GM12878 (cell line): ENCODE measurements at regions not wholly inside any gene's neighbourhood (a gene's known extent, or its start where the extent isn't known, plus 50 kb on each side); places are given as distances from the start of the nearest gene placed in this dataset.

ENCODE experiments used
- ATAC-seq: fragments of 200-7000 bp; cut with Tn5 transposase; 3 replicates; pipeline ENCODE4 v1.9.1; 2020; ENCODE audit warnings: mild to moderate bottlenecking, moderate library complexity
- BruUV-seq: library from RNA; stranded (reverse); fragments of 400-500 nt; replicated peaks from 2 replicates; lab custom pipeline; 2021; lab: Mats Ljungman, UMichigan
- CTCF ChIA-PET: fragments of 300-600 bp; sonication (Branson Sonifier 250); formaldehyde crosslinking; extraction: SDS; loops from one replicate; lab custom pipeline; 2021; ENCODE audit warnings: inconsistent platforms; lab: Yijun Ruan, JAX
- POLR2A ChIA-PET: fragments of 350-600 bp; formaldehyde crosslinking; extraction: SDS; loops from one replicate; lab custom pipeline; 2021; ENCODE audit warnings: inconsistent platforms; lab: Charles Lee
- RAD21 ChIA-PET: fragments of 300-600 bp; sonication (Branson Sonifier 250); formaldehyde crosslinking; loops from one replicate; lab custom pipeline; 2023; ENCODE audit warnings: antibody characterized with exemption; ENCODE audit not compliant: unreplicated experiment; lab: Charles Lee
- SMC1A ChIA-PET: fragments of 300-600 bp; sonication (Branson Sonifier 250); formaldehyde crosslinking; loops from one replicate; lab custom pipeline; 2023; ENCODE audit not compliant: unreplicated experiment, uncharacterized antibody; lab: Charles Lee
- DNase-seq: peaks from one replicate; pipeline ENCODE4 v3.0.0-alpha.2; 2011; ENCODE audit warnings: low read depth, low spot score
- FAIRE-seq: peaks from 3 replicates; lab custom pipeline; 2011; peaks lifted over from hg19 to GRCh38; lab: Jason Lieb, UNC
- H2AFZ ChIP-seq: 2 replicates; pipeline ENCODE4 v1.6.0; 2011; ENCODE audit warnings: low read depth, low read length, control low read depth; ENCODE audit not compliant: control insufficient read depth
- H3K27ac ChIP-seq: 2 replicates; pipeline ENCODE4 v1.5.1; 2011; ENCODE audit warnings: control low read depth; ENCODE audit not compliant: control insufficient read depth, insufficient read depth
- H3K27me3 ChIP-seq, 2 experiments: replicated peaks in 1 of 2; 2 replicates each; pipeline versions ENCODE4 v1.6.0 to v1.6.1; 2011; ENCODE audit warnings: low read length in 1 of 2; ENCODE audit not compliant: control insufficient read depth in 2 of 2, insufficient read depth in 2 of 2
- H3K36me3 ChIP-seq, 2 experiments: 2 replicates each; pipeline ENCODE4 v1.5.1; 2011; ENCODE audit warnings: low read length in 1 of 2; ENCODE audit not compliant: control insufficient read depth in 2 of 2, insufficient read depth in 2 of 2
- H3K4me1 ChIP-seq: 2 replicates; pipeline ENCODE4 v1.6.1; 2011; ENCODE audit warnings: mild to moderate bottlenecking, low read length, moderate library complexity, mixed read lengths; ENCODE audit not compliant: control insufficient read depth, insufficient read depth
- H3K4me2 ChIP-seq: 2 replicates; pipeline ENCODE4 v1.6.0; 2011; ENCODE audit warnings: control low read depth; ENCODE audit not compliant: control insufficient read depth, insufficient read depth
- H3K4me3 ChIP-seq: fragments of 200-600 bp; sonication (generic); 2 replicates; pipeline ENCODE4 v1.5.1; 2016
- H3K79me2 ChIP-seq: 2 replicates; pipeline ENCODE4 v1.6.0; 2011; ENCODE audit warnings: low read length; ENCODE audit not compliant: control insufficient read depth, insufficient read depth
- H3K9ac ChIP-seq: 2 replicates; pipeline ENCODE4 v1.8.0; 2011; ENCODE audit warnings: low read length, control low read depth, mixed read lengths; ENCODE audit not compliant: control insufficient read depth, insufficient read depth
- H3K9me3 ChIP-seq: replicated peaks from 3 replicates; pipeline ENCODE4 v1.5.1; 2011; ENCODE audit warnings: mild to moderate bottlenecking, low read length; ENCODE audit not compliant: control insufficient read depth, insufficient read depth
- H4K20me1 ChIP-seq: 2 replicates; pipeline ENCODE4 v1.6.0; 2011; ENCODE audit not compliant: control insufficient read depth, insufficient read depth
- CEBPZ ChIP-seq: fragments of 150-350 bp; IDR thresholded peaks from 2 replicates; pipeline ENCODE4 v1.6.1; 2016; ENCODE audit warnings: low read depth, low read length
- ESRRA ChIP-seq: IDR thresholded peaks from 2 replicates; pipeline ENCODE4 v1.6.1; 2012; ENCODE audit warnings: mild to moderate bottlenecking, low read length, improper control_type of control experiment
- FOXK2 ChIP-seq: fragments of 450-650 bp; IDR thresholded peaks from 2 replicates; pipeline ENCODE4 v1.6.1; 2017; ENCODE audit warnings: mild to moderate bottlenecking, moderate library complexity
- HSF1 ChIP-seq: fragments of 150-350 bp; IDR thresholded peaks from 2 replicates; pipeline ENCODE4 v1.6.1; 2014; ENCODE audit warnings: mild to moderate bottlenecking, low read depth, low read length
- LARP7 ChIP-seq: fragments of 450-650 bp; IDR thresholded peaks from 2 replicates; pipeline ENCODE4 v1.6.1; 2017; ENCODE audit warnings: mild to moderate bottlenecking
- MTA2 ChIP-seq: fragments of 450-650 bp; IDR thresholded peaks from 2 replicates; pipeline ENCODE4 v1.6.1; 2016; ENCODE audit warnings: low read depth, mild to moderate bottlenecking, moderate library complexity
- NRF1 ChIP-seq: conservative IDR thresholded peaks from 2 replicates; pipeline ENCODE4 v1.6.1; 2011; ENCODE audit warnings: mild to moderate bottlenecking, low read depth, low read length, improper control_type of control experiment
- RELA ChIP-seq: fragments of 450-650 bp; IDR thresholded peaks from 2 replicates; pipeline ENCODE4 v1.8.0; 2014; ENCODE audit warnings: borderline replicate concordance; ENCODE audit not compliant: partially characterized antibody
- REST ChIP-seq: IDR thresholded peaks from 2 replicates; pipeline ENCODE4 v1.6.1; 2012; ENCODE audit warnings: mild to moderate bottlenecking, low read depth, low read length
- RUNX3 ChIP-seq: IDR thresholded peaks from 2 replicates; pipeline ENCODE4 v1.6.1; 2012; ENCODE audit warnings: low read length, inconsistent platforms
- ZNF592 ChIP-seq: fragments of 450-650 bp; IDR thresholded peaks from 2 replicates; pipeline ENCODE4 v1.6.1; 2017; ENCODE audit warnings: mild to moderate bottlenecking, moderate library complexity
- WGBS: methylation state at CpG from one replicate; pipeline ENCODE4 v1.1.6; 2016; ENCODE audit warnings: low lambda C conversion rate; ENCODE audit not compliant: insufficient replicate concordance, insufficient coverage; ENCODE audit errors: missing lambda C conversion rate; 5-methylcytosine and 5-hydroxymethylcytosine counted together
- in situ Hi-C: fragments of 300-500 bp; cut with MboI; formaldehyde crosslinking; loops from 9 replicates; pipeline ENCODE4 v1.14.3; 2018; ENCODE audit warnings: mixed read lengths
- intact Hi-C: fragments of 100-400 bp; cut with micrococcal nuclease; formaldehyde crosslinking; loops from one replicate; pipeline ENCODE4 v1.14.2; 2022; ENCODE audit not compliant: unreplicated experiment

GRCh38 chr12:107344035-107344808 lies 250.9 kb upstream of the CRY1 start:
- ATAC-seq (no peak), FAIRE-seq (no peak), DNase-seq (no peak)
- Histone ChIP-seq H3K4me2 (no peak overlapping the region), H4K20me1 (no peaks in the 10 kb centered on the region), H3K36me3 (no peaks in the 10 kb centered on the region), H3K4me3 (no peak overlapping the region), H3K4me1 (no peaks in the 10 kb centered on the region), H3K9me3 (no peaks in the 10 kb centered on the region), H3K9ac (no peak overlapping the region), H3K27me3 (no peaks in the 10 kb centered on the region; a peak in 1 of 4 replicates), H3K27ac (no peak overlapping the region), H3K79me2 (no peaks in the 10 kb centered on the region), H2AFZ (no peak overlapping the region)
- RAD21 ChIA-PET: no interaction called here
- POLR2A ChIA-PET: no interaction called here
- CTCF ChIA-PET: interaction anchor here (1.0 kb wide), 1 partner anchor 10 kb away, joined by 5 read pairs; no protein-coding TSS in a partner anchor
- 22% methylated on average over 3 of the region's 3 CpGs for whole genome bisulfite sequencing
- SMC1A ChIA-PET: no interaction called here
- in situ Hi-C loops: no loop called here
- intact Hi-C loops: no loop called here
- BruUV-seq: no TSS peak
- TF ChIP-seq ZNF592 (no peak), HSF1 (no peak), MTA2 (no peak), CEBPZ (no peak), FOXK2 (no peak), RUNX3 (no peak), NRF1 (no peak), ESRRA (no peak), LARP7 (no peak), REST (no peak), RELA (no peak)
